ENCODE measurements at regions not wholly inside any gene's neighbourhood (a gene's known extent, or its start where the extent isn't known, plus 50 kb on each side); places are given as distances from the start of the nearest gene placed in this dataset.

DNA sequence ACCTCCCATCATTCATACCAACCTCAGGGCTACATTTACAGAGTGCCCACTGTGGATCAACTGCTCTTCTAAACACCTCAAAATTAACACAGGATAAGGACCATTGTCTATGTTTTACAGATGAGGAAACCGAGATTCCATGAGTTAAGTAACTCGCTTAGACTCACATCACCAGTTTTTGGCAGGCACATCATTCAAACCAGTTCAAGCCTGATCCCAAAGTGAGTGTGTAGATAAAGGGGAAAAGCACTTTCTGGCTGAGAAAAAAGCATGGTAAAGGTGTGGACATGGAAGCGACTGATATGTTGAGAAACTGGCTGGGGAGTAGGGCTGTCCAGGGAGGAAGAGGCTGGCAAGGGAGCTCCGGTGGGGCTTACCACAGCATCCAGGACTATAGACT, 193.7 kb upstream of the RORA start:
- H3K36me3 ChIP-seq: no peaks in the 10 kb centered on the region
- DNase-seq: no peak
- TF ChIP-seq POLR2A (IDR thresholded peaks at IDR 0.05): no peak
- TF ChIP-seq, protein P1, sequence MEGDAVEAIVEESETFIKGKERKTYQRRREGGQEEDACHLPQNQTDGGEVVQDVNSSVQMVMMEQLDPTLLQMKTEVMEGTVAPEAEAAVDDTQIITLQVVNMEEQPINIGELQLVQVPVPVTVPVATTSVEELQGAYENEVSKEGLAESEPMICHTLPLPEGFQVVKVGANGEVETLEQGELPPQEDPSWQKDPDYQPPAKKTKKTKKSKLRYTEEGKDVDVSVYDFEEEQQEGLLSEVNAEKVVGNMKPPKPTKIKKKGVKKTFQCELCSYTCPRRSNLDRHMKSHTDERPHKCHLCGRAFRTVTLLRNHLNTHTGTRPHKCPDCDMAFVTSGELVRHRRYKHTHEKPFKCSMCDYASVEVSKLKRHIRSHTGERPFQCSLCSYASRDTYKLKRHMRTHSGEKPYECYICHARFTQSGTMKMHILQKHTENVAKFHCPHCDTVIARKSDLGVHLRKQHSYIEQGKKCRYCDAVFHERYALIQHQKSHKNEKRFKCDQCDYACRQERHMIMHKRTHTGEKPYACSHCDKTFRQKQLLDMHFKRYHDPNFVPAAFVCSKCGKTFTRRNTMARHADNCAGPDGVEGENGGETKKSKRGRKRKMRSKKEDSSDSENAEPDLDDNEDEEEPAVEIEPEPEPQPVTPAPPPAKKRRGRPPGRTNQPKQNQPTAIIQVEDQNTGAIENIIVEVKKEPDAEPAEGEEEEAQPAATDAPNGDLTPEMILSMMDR (IDR thresholded peaks at IDR 0.05): no peak
- no peaks in the 10 kb centered on the region for H3K4me1 ChIP-seq
- H3K27ac ChIP-seq: no peak overlapping the region
- intact Hi-C loops (cut with DNase I; ENCODE audit: low total_unique reads): no loop called here
- no peak overlapping the region for H3K4me3 ChIP-seq
- H3K9me3 ChIP-seq: no peaks in the 10 kb centered on the region
- H3K27me3 ChIP-seq: no peaks in the 10 kb centered on the region

- no peak for TF ChIP-seq POLR2A (IDR thresholded peaks at IDR 0.05)
- TF ChIP-seq, protein P1 (IDR thresholded peaks at IDR 0.05): no peak
- no peak for DNase-seq
- intact Hi-C loops (cut with DNase I; ENCODE audit: low total_unique reads): no loop called here
- Histone ChIP-seq H3K9me3 (no peaks in the 10 kb centered on the region), H3K36me3 (no peaks in the 10 kb centered on the region), H3K4me3 (no peak overlapping the region), H3K27ac (no peak overlapping the region), H3K4me1 (no peaks in the 10 kb centered on the region), H3K27me3 (no peaks in the 10 kb centered on the region)
Observed at GRCh38 chr15:61421938-61422337, 192.8 kb upstream of the RORA start.

GRCh38 chr15:61421470-61421869, 192.4 kb upstream of the RORA start:
- no peaks in the 10 kb centered on the region for H3K9me3 ChIP-seq
- H3K36me3 ChIP-seq: no peaks in the 10 kb centered on the region
- no peak for DNase-seq
- no peaks in the 10 kb centered on the region for H3K27me3 ChIP-seq
- H3K27ac ChIP-seq: no peak overlapping the region
- H3K4me1 ChIP-seq: no peaks in the 10 kb centered on the region
- no peak overlapping the region for H3K4me3 ChIP-seq
- intact Hi-C loops (cut with DNase I; ENCODE audit: low total_unique reads): no loop called here
- TF ChIP-seq, protein P1 (IDR thresholded peaks at IDR 0.05): no peak

- H3K4me3 ChIP-seq: no peak overlapping the region
- no peaks in the 10 kb centered on the region for H3K36me3 ChIP-seq
- intact Hi-C loops (cut with DNase I; ENCODE audit: low total_unique reads): no loop called here
- H3K4me1 ChIP-seq: no peaks in the 10 kb centered on the region
- no peak overlapping the region for H3K27ac ChIP-seq
- DNase-seq: no peak
- no peaks in the 10 kb centered on the region for H3K9me3 ChIP-seq
- TF ChIP-seq POLR2A (IDR thresholded peaks at IDR 0.05): no peak
- TF ChIP-seq, protein P1 (IDR thresholded peaks at IDR 0.05): no peak
- H3K27me3 ChIP-seq: no peaks in the 10 kb centered on the region
Observed at GRCh38 chr15:61420546-61420945, 191.4 kb upstream of the RORA start.

GRCh38 chr15:61415617-61416120, 186.6 kb upstream of the RORA start:
- Histone ChIP-seq H3K36me3 (no peaks in the 10 kb centered on the region), H3K9me3 (no peaks in the 10 kb centered on the region), H3K27me3 (no peaks in the 10 kb centered on the region), H3K4me3 (no peak overlapping the region), H3K27ac (no peak overlapping the region), H3K4me1 (no peaks in the 10 kb centered on the region)
- intact Hi-C loops (cut with DNase I; ENCODE audit: low total_unique reads): no loop called here
- no peak for TF ChIP-seq POLR2A (IDR thresholded peaks at IDR 0.05)
- TF ChIP-seq, protein P1 (IDR thresholded peaks at IDR 0.05): no peak
- no peak for DNase-seq

Data from uterus (tissue), 3 donors.